Ammon's horn (tissue), 1 donor: ENCODE measurements at regions not wholly inside any gene's neighbourhood (a gene's known extent, or its start where the extent isn't known, plus 50 kb on each side); places are given as distances from the start of the nearest gene placed in this dataset.
"Not testable (repeated sequence)": the region's sequence is repeated elsewhere in the genome, so short reads cannot be mapped to it uniquely, and the experiment has no call there.

Experiments
- DNase-seq: peaks from one replicate; pipeline ENCODE4 v3.0.0-alpha.2; 2016; ENCODE audit warnings: low spot score

- no peak for DNase-seq
These were observed 72.0 kb upstream of the P3H2 start for GRCh38 chr3:190192739-190193138.

DNA sequence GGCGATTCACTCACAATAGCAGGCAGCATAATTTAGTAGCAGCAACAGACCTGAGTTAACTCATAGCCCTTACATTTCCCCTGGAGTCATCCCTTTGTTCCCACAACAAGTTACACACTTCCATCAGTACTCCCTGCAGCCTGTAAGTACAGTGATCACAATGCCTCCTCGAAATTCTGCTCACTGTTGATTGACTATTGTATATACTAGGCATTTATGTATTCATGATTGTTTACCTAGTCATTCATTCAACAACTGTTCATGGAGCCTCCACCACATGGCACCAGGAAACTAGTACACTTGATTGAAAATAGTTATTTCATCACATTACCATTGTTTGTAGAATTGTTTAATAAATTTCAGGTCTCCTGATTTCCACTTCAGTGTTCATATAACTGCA is 71.4 kb upstream of the P3H2 start:
- DNase-seq = no peak

DNA sequence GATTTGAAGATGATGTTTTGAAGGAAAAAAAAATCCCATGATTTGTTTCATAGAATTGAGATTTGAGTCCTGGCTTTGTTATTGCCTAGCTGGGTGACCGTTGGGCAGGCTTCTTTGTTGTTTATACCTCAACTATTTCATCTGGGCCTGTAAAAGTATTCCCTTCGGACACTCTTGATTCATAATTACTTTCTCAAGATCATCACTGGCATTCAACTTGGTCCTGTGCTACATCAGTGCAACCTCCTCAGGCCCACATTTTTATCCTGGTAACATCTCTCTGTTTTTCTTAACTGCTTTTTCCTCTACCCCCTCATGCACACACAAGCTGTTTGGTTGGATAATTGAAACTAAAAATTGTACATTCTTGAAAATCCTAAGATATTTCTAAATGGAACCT is 67.5 kb upstream of the P3H2 start:
- DNase-seq = no peak

GRCh38 chr3:190183121-190183520 is 62.4 kb upstream of the P3H2 start:
- peak; percentile 56 for DNase-seq

GRCh38 chr3:190182418-190183043 is 61.8 kb upstream of the P3H2 start:
- DNase-seq = no peak

DNA sequence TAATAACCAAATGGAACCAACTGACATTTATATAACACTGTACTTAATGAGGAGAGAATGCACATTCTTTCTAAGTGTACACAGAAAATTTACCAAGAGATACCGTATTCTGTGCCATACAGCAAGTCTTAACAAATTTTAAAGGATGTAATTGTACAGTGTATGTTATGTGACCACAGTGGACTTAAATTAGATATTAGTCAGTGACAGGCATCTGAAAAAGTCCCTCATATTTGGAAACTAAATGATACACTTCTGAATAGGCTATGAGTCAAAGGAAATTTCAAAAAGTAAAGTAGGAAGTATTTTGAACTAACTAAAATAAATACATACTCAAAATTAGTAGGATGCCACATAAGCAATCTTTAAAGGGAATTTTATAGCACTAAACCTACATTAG is 59.6 kb upstream of the P3H2 start:
- no peak for DNase-seq

DNA sequence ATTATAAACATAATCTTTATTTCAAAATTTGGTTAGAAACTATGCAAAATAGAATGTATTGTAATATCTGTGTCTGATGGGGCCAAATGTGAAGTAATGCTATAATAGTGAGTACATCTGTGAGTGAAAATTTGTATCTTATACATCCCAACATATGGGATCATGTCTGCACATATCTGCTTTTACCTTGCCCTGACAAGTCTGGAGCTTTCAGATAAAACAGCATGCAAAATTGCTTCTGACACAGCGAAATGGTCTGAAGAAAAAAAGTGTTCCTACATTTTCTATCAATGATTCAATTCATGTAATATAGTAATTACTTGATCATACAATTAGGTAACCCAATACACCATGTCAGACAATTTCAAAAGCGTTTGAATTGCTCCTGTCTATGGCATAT is 58.1 kb upstream of the P3H2 start:
- DNase-seq = no peak

GRCh38 chr3:190176933-190177525 is 56.3 kb upstream of the P3H2 start:
- DNase-seq = not testable (repeated sequence)

DNA sequence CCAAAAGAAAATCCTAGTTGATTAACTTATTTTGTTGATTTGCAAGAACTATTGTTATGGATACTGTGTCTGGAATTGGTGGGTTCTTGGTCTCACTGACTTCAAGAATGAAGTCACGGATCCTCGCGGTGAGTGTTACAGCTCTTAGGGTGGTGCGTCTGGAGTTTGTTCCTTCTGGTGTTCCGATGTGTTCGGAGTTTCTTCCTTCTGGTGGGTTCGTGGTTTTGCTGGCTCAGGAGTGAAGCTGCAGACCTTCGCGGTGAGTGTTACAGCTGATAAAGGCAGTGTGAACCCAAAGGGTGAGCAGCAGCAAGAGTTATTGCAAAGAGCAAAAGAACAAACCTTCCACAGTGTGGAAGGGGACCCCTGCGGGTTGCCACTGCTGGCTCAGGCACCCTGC is 55.4 kb upstream of the P3H2 start:
- not testable (repeated sequence) for DNase-seq

DNA sequence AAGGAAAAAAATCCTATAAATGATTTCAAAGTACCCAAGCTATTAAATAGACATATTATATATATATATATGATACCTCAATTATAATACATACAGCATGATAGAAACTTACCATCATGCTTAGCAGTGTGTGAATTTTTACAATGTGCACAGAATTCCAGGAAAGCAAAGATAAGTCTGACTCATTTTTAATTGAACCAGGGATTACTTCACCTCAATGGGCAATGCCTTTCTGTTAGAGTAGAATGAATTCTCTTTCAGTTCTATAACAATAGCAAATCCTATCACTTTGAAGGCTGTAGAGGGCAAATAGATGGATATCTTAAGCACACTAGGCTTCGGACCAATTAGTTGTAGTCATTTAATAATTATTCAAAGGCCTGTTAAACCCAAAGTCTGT is 54.8 kb upstream of the P3H2 start:
- no peak for DNase-seq

DNA sequence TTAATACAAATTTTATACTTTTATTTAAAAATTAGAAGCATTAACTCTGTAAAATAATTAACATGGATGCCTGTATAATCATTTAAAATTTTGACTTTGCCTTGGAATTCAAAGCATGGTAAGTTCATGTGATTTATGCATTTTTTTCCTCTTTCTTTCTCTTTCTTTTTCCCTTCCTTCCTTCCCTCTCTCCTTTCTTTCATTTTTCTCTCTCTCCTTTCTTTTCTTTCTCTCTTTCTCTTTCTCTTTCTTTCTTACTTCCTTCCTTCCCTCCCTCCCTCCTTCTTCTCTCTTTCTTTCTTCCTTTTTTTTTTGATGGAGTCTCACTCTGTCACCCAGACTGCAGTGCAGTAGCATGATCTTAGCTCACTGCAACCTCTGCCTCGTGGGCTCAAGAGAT is 53.8 kb upstream of the P3H2 start:
- no peak for DNase-seq

- DNase-seq = no peak
These were observed 52.7 kb upstream of the P3H2 start for GRCh38 chr3:190173426-190173825.

DNA sequence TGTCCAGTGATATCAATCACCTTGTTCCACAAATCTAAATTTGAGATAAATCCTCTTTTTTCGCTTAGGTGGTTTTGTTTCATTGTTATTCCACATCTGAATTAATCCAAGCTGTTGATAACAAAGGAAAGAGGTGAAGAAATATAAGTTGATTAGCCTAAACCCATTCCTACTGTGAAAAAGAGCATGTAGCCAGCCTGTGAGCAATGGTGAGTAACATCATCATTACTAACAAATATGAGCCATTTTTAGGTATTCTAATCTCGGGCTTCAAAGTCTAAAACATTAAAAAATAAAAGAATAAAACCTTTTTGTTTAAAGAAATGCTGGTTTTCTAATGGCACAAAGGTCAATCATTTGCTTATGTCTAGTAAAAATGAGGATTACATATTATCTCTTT is 52.1 kb upstream of the P3H2 start:
- DNase-seq = no peak
